Psoas muscle (tissue), 7 donors: ENCODE measurements at regions not wholly inside any gene's neighbourhood (a gene's known extent, or its start where the extent isn't known, plus 50 kb on each side); places are given as distances from the start of the nearest gene placed in this dataset.

Experiments
- ATAC-seq, 4 donors: fragments of 200-7000 bp; cut with Tn5 transposase; one replicate each; pipeline ENCODE4 v1.9.1; 2020; ENCODE audit warnings: moderate library complexity in 3 of 4, mild to moderate bottlenecking in 2 of 4
- DNase-seq, 2 donors: peaks; one replicate each; pipeline ENCODE4 v3.0.0-alpha.2; 2020
- H3K27ac ChIP-seq: fragments of 200-600 bp; one replicate; pipeline ENCODE4 v1.8.0; 2022
- H3K27me3 ChIP-seq, 3 donors: fragments of 200-600 bp in 1 of 3; one replicate each; pipeline versions ENCODE4 v1.6.1 to v1.8.0; 2013 to 2022; ENCODE audit warnings: low read length in 2 of 3, mild to moderate bottlenecking in 2 of 3, moderate library complexity in 1 of 3; ENCODE audit not compliant: insufficient read depth in 3 of 3
- H3K36me3 ChIP-seq, 2 donors: fragments of 200-600 bp in 1 of 2; one replicate each; pipeline versions ENCODE4 v1.6.1 to v1.8.0; 2013 to 2022; ENCODE audit warnings: low read depth in 1 of 2, mild to moderate bottlenecking in 1 of 2, moderate library complexity in 1 of 2; ENCODE audit not compliant: insufficient read depth in 1 of 2
- H3K4me1 ChIP-seq: fragments of 200-600 bp; one replicate; pipeline ENCODE4 v1.8.0; 2022
- H3K4me3 ChIP-seq: fragments of 200-600 bp; one replicate; pipeline ENCODE4 v1.8.0; 2022; ENCODE audit warnings: mild to moderate bottlenecking
- H3K9me3 ChIP-seq: fragments of 200-600 bp; one replicate; pipeline ENCODE4 v1.8.0; 2022
- WGBS, 3 donors: extraction: QIAGEN DNeasy Blood & Tissue Kit; methylation state at CpG; one replicate each; pipeline versions ENCODE4 v1.1.6 to v1.1.7; 2013; 5-methylcytosine and 5-hydroxymethylcytosine counted together
- intact Hi-C, 2 donors: fragments of 100-400 bp; cut with DNase I; formaldehyde crosslinking; loops; one replicate each; pipeline versions ENCODE4 v1.11.0 to v1.14.2; 2022
- TF ChIP-seq, protein P1 (sequence below): fragments of 200-600 bp; IDR thresholded peaks from one replicate; pipeline ENCODE4 v1.8.0; 2022; ENCODE audit warnings: antibody characterized with exemption
- donor health status: healthy with polysubstance abuse.
- donor health status: DM: no; HTN: no; CAD: no; lungs with moderate emphysema.
- donor health status: Bipolar disorder and iron deficiency.
- donor health status: healthy.
- donor health status: DM: yes; HTN: yes; CAD: no.
- donor health status: DM: no; HTN: no; CAD: no.
- donor health status: DM: yes; HTN: yes; CAD: no.

DNA sequence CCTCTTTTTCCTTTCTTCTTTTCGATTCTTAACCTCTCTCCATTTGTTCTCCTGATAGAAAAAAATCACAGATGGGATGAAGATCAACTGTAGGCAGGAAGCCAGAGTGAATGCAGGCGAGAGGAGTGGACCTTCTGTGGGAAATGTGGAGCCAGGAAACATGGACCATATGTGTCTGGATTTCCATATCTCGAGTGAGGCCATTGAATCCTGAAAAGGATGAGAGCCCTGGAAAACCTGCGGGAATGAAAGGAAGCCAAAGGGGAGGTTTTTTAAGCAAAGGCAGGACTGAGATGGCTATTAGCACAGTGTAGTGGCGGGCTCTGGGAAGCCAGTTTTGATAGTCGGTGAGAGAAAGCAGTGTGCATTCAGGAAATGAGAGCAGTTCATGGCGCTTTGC is 139.5 kb upstream of the C9orf72 start:
- WGBS, 3 donors, result 53 to 57% (median 57%) methylated on average over 7 of the region's 7 CpGs
- H3K27ac ChIP-seq, result no peak overlapping the region
- H3K4me1 ChIP-seq, result no peaks in the 10 kb centered on the region
- H3K36me3 ChIP-seq, result no peaks in the 10 kb centered on the region
- peaks cover 0 to 2% (median 0%) of the 10 kb centered on the region in 3 donors for H3K27me3 ChIP-seq
- TF ChIP-seq, protein P1, sequence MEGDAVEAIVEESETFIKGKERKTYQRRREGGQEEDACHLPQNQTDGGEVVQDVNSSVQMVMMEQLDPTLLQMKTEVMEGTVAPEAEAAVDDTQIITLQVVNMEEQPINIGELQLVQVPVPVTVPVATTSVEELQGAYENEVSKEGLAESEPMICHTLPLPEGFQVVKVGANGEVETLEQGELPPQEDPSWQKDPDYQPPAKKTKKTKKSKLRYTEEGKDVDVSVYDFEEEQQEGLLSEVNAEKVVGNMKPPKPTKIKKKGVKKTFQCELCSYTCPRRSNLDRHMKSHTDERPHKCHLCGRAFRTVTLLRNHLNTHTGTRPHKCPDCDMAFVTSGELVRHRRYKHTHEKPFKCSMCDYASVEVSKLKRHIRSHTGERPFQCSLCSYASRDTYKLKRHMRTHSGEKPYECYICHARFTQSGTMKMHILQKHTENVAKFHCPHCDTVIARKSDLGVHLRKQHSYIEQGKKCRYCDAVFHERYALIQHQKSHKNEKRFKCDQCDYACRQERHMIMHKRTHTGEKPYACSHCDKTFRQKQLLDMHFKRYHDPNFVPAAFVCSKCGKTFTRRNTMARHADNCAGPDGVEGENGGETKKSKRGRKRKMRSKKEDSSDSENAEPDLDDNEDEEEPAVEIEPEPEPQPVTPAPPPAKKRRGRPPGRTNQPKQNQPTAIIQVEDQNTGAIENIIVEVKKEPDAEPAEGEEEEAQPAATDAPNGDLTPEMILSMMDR, result no peak
- intact Hi-C loops, result no loop called here
- H3K9me3 ChIP-seq, result peaks cover 6% of the 10 kb centered on the region
- no peak overlapping the region for H3K4me3 ChIP-seq
- DNase-seq (no peak), ATAC-seq (no peak)

DNA sequence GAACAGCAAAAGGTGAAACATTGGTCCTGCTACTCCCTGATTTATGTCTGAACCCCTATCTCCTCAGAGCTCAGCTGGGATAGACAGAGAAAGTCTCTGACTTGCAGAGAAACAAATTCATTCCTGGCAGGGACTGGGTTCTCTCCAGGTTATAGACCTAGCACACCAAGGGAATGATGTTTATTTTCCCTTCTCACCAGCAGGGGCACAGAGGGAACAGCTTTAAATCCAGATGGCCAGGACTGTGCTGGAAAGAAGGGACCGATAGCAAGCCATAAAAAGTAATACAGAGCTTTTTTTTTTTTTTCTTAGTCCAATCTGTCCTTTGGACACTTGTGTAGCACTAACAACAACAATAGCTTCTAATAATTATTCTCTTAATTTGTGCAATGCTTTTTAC is 141.1 kb upstream of the C9orf72 start:
- TF ChIP-seq, protein P1, result no peak
- ATAC-seq (no peak), DNase-seq (no peak)
- Histone ChIP-seq H3K36me3 (no peaks in the 10 kb centered on the region), H3K4me1 (no peaks in the 10 kb centered on the region), H3K27me3 (peaks cover 0 to 2% (median 0%) of the 10 kb centered on the region in 3 donors), H3K27ac (no peak overlapping the region), H3K9me3 (no peaks in the 10 kb centered on the region), H3K4me3 (no peak overlapping the region)
- 27 to 44% (median 38%) methylated on average over 1 of the region's 1 CpG for WGBS, 3 donors
- intact Hi-C loops, result no loop called here

DNA sequence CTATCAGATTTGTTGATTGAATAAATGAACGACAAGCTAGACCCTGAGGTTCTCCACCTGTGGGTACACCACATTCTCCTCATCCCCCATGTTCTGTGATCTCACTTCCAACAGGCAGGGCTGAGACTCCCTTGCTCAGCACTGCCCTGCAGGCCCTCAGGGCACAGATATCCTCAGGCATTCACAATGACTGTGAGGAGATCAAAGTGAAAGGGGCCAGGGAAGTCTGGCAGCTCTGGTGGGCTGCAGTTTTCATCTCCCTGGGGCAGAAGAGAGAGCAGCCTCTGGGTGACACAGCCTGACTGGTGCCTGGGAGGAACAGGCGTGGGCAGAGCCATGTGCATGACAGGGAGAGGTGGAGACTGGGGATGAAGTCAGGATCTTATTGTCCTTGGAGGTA is 142.4 kb upstream of the C9orf72 start:
- ATAC-seq (no peak), DNase-seq (no peak)
- WGBS, 3 donors, result 85 to 87% (median 87%) methylated on average over 2 of the region's 2 CpGs
- no peaks in the 10 kb centered on the region for H3K4me1 ChIP-seq
- intact Hi-C loops, result no loop called here
- H3K4me3 ChIP-seq, result no peak overlapping the region
- H3K36me3 ChIP-seq, result no peaks in the 10 kb centered on the region
- TF ChIP-seq, protein P1, result no peak
- no peaks in the 10 kb centered on the region for H3K9me3 ChIP-seq
- peaks cover 0 to 2% (median 0%) of the 10 kb centered on the region in 3 donors for H3K27me3 ChIP-seq
- no peak overlapping the region for H3K27ac ChIP-seq

DNA sequence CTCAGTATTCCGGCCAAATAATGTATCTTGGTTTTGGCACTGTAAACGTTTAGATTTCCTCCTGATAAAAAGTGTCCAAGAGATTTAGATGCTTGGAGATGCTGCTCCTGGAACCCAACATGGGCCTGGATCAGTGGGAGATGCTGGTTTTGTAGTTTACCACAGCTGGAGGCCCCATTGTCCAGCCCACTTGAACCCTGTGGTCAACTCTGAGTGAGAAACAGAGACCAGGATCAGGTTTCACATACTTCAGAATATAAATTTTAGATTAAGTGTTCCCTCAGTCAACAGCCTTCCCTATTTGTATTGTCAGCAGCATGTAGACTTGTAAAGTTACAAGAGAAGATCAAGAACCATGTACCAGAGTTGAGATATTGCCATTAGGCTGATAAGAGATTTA is 144.7 kb upstream of the C9orf72 start:
- H3K4me1 ChIP-seq, result no peaks in the 10 kb centered on the region
- TF ChIP-seq, protein P1, result no peak
- ATAC-seq, result no peak
- H3K36me3 ChIP-seq, result no peaks in the 10 kb centered on the region
- H3K4me3 ChIP-seq, result no peak overlapping the region
- H3K9me3 ChIP-seq, result no peaks in the 10 kb centered on the region
- intact Hi-C loops, result no loop called here
- no peak overlapping the region for H3K27ac ChIP-seq
- peaks cover 0 to 2% (median 0%) of the 10 kb centered on the region in 3 donors for H3K27me3 ChIP-seq
- DNase-seq, result no peak
- 53 to 58% (median 55%) methylated on average over 2 of the region's 2 CpGs for WGBS, 3 donors

DNA sequence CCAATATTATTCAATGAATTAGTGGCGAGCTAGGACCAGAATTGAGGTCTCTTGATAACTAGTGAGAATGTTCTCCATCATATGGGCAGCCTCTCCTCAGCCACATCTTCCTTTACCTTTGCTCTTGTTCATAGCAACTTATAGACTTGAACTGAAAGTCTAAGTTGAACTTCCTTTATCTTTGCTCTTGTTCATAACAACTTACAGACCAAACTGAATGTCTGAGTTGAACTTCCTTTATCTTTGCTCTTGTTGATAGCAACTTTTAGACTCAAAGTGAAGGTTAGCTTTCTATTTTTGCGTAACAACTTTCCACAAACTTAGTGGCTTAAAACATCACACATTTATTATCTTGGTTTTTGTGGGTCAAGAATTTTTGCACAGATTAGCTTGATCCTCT is 146.4 kb upstream of the C9orf72 start:
- no peaks in the 10 kb centered on the region for H3K9me3 ChIP-seq
- H3K36me3 ChIP-seq, result no peaks in the 10 kb centered on the region
- TF ChIP-seq, protein P1, result no peak
- H3K4me3 ChIP-seq, result no peak overlapping the region
- peaks cover 0 to 2% (median 0%) of the 10 kb centered on the region in 3 donors for H3K27me3 ChIP-seq
- intact Hi-C loops, result loop anchor here in 1 of 2 donors (10.0 kb wide), 1 partner anchor 355 kb away; no protein-coding TSS in a partner anchor
- H3K27ac ChIP-seq, result no peak overlapping the region
- WGBS, 3 donors, result 86 to 99% (median 87%) methylated on average over 2 of the region's 2 CpGs
- ATAC-seq (no peak), DNase-seq (no peak)
- H3K4me1 ChIP-seq, result no peaks in the 10 kb centered on the region
